ENCODE measurements at regions not wholly inside any gene's neighbourhood (a gene's known extent, or its start where the extent isn't known, plus 50 kb on each side); places are given as distances from the start of the nearest gene placed in this dataset.

GRCh38 chr22:17307566-17307965 is 61.7 kb upstream of the CECR2 start:
- Histone ChIP-seq H3K9ac (ENCODE audit: low read length) (no peak overlapping the region), H3K36me3 (ENCODE audit: control insufficient read depth in 1 of 2, insufficient read depth in 2 of 2, low read length in 2 of 2) (no peaks in the 10 kb centered on the region), H2BK120ac (ENCODE audit: insufficient read depth, low read length, poor library complexity) (no peak overlapping the region), H3K9me3 (ENCODE audit: insufficient read depth, low read depth, low read length) (no peaks in the 10 kb centered on the region), H3K23ac (ENCODE audit: low read length) (no peak overlapping the region), H2AK5ac (ENCODE audit: low read length) (no peak overlapping the region), H3K4me2 (ENCODE audit: low read length) (no peak overlapping the region), H3K79me1 (ENCODE audit: low read length) (no peaks in the 10 kb centered on the region), H3K4me1 (ENCODE audit: control insufficient read depth in 1 of 2, insufficient read depth in 2 of 2, low read length in 2 of 2) (peaks cover 0 to 4% of the 10 kb centered on the region in 2 experiments), H3K4ac (ENCODE audit: low read depth, low read length) (no peak overlapping the region), H3K14ac (ENCODE audit: low read length) (no peak overlapping the region), H3K27ac (ENCODE audit: low read depth, low read length) (no peak overlapping the region), H3K79me2 (ENCODE audit: control insufficient read depth, insufficient read depth, low read length, poor library complexity) (no peaks in the 10 kb centered on the region), H2BK5ac (ENCODE audit: low read depth, low read length, poor library complexity) (no peak overlapping the region), H4K8ac (ENCODE audit: low read depth, low read length) (peak overlapping the region; percentile 23), H4K12ac (ENCODE audit: low read depth, low read length) (no peak overlapping the region), H2BK12ac (ENCODE audit: low read length) (no peak overlapping the region), H3K27me3 (ENCODE audit: insufficient read depth, low read length) (no peaks in the 10 kb centered on the region), H2AFZ (ENCODE audit: insufficient read depth, low read length, poor library complexity) (no peak overlapping the region), H4K91ac (ENCODE audit: low read depth, low read length) (no peak overlapping the region), H3K18ac (ENCODE audit: low read length) (no peak overlapping the region), H3K4me3 (ENCODE audit: low read depth, low read length) (no peak overlapping the region)
- no CpG with 5 or more reads among the region's 9 CpGs for WGBS (ENCODE audit: extremely low coverage, insufficient coverage, insufficient read length)
- no peak for DNase-seq

- no peak overlapping the region for H3K18ac ChIP-seq (ENCODE audit: low read length)
- H3K4me1 ChIP-seq (ENCODE audit: control insufficient read depth in 1 of 2, insufficient read depth in 2 of 2, low read length in 2 of 2), result peaks cover 0 to 4% of the 10 kb centered on the region in 2 experiments
- H3K27ac ChIP-seq (ENCODE audit: low read depth, low read length), result no peak overlapping the region
- no peak overlapping the region for H4K12ac ChIP-seq (ENCODE audit: low read depth, low read length)
- DNase-seq, result no peak
- H4K8ac ChIP-seq (ENCODE audit: low read depth, low read length), result no peak overlapping the region
- no peaks in the 10 kb centered on the region for H3K79me2 ChIP-seq (ENCODE audit: control insufficient read depth, insufficient read depth, low read length, poor library complexity)
- no peak overlapping the region for H2BK120ac ChIP-seq (ENCODE audit: insufficient read depth, low read length, poor library complexity)
- H4K91ac ChIP-seq (ENCODE audit: low read depth, low read length), result no peak overlapping the region
- H3K79me1 ChIP-seq (ENCODE audit: low read length), result no peaks in the 10 kb centered on the region
- H3K27me3 ChIP-seq (ENCODE audit: insufficient read depth, low read length), result no peaks in the 10 kb centered on the region
- H3K4me2 ChIP-seq (ENCODE audit: low read length), result no peak overlapping the region
- no peak overlapping the region for H2BK5ac ChIP-seq (ENCODE audit: low read depth, low read length, poor library complexity)
- no peak overlapping the region for H2AFZ ChIP-seq (ENCODE audit: insufficient read depth, low read length, poor library complexity)
- no peak overlapping the region for H2AK5ac ChIP-seq (ENCODE audit: low read length)
- H3K23ac ChIP-seq (ENCODE audit: low read length), result no peak overlapping the region
- no peak overlapping the region for H3K4ac ChIP-seq (ENCODE audit: low read depth, low read length)
- WGBS (ENCODE audit: extremely low coverage, insufficient coverage, insufficient read length), result no CpG with 5 or more reads among the region's 5 CpGs
- no peak overlapping the region for H3K4me3 ChIP-seq (ENCODE audit: low read depth, low read length)
- no peak overlapping the region for H3K14ac ChIP-seq (ENCODE audit: low read length)
- H2BK12ac ChIP-seq (ENCODE audit: low read length), result no peak overlapping the region
- H3K36me3 ChIP-seq (ENCODE audit: control insufficient read depth in 1 of 2, insufficient read depth in 2 of 2, low read length in 2 of 2), result no peaks in the 10 kb centered on the region
- no peaks in the 10 kb centered on the region for H3K9me3 ChIP-seq (ENCODE audit: insufficient read depth, low read depth, low read length)
- no peak overlapping the region for H3K9ac ChIP-seq (ENCODE audit: low read length)
These were observed 64.2 kb upstream of the CECR2 start for GRCh38 chr22:17305076-17305475.

GRCh38 chr22:17303840-17304779 is 65.2 kb upstream of the CECR2 start:
- H4K8ac ChIP-seq (ENCODE audit: low read depth, low read length), result no peak overlapping the region
- no peak overlapping the region for H3K27ac ChIP-seq (ENCODE audit: low read depth, low read length)
- H2AFZ ChIP-seq (ENCODE audit: insufficient read depth, low read length, poor library complexity), result no peak overlapping the region
- no peak overlapping the region for H2BK5ac ChIP-seq (ENCODE audit: low read depth, low read length, poor library complexity)
- no peaks in the 10 kb centered on the region for H3K79me1 ChIP-seq (ENCODE audit: low read length)
- DNase-seq, result peak in 1 of 2 donors; percentile 0
- H3K4me2 ChIP-seq (ENCODE audit: low read length), result no peak overlapping the region
- no peak overlapping the region for H3K4ac ChIP-seq (ENCODE audit: low read depth, low read length)
- H3K4me1 ChIP-seq (ENCODE audit: control insufficient read depth in 1 of 2, insufficient read depth in 2 of 2, low read length in 2 of 2), result peaks cover 0 to 4% of the 10 kb centered on the region in 2 experiments
- H2AK5ac ChIP-seq (ENCODE audit: low read length), result no peak overlapping the region
- H3K9ac ChIP-seq (ENCODE audit: low read length), result no peak overlapping the region
- no peak overlapping the region for H2BK12ac ChIP-seq (ENCODE audit: low read length)
- no peak overlapping the region for H3K18ac ChIP-seq (ENCODE audit: low read length)
- H3K23ac ChIP-seq (ENCODE audit: low read length), result no peak overlapping the region
- no peak overlapping the region for H4K91ac ChIP-seq (ENCODE audit: low read depth, low read length)
- H2BK120ac ChIP-seq (ENCODE audit: insufficient read depth, low read length, poor library complexity), result no peak overlapping the region
- no peak overlapping the region for H3K14ac ChIP-seq (ENCODE audit: low read length)
- H3K36me3 ChIP-seq (ENCODE audit: control insufficient read depth in 1 of 2, insufficient read depth in 2 of 2, low read length in 2 of 2), result no peaks in the 10 kb centered on the region
- no CpG with 5 or more reads among the region's 21 CpGs for WGBS (ENCODE audit: extremely low coverage, insufficient coverage, insufficient read length)
- no peaks in the 10 kb centered on the region for H3K27me3 ChIP-seq (ENCODE audit: insufficient read depth, low read length)
- no peak overlapping the region for H3K4me3 ChIP-seq (ENCODE audit: low read depth, low read length)
- H3K9me3 ChIP-seq (ENCODE audit: insufficient read depth, low read depth, low read length), result no peaks in the 10 kb centered on the region
- no peak overlapping the region for H4K12ac ChIP-seq (ENCODE audit: low read depth, low read length)
- H3K79me2 ChIP-seq (ENCODE audit: control insufficient read depth, insufficient read depth, low read length, poor library complexity), result no peaks in the 10 kb centered on the region

GRCh38 chr22:17303441-17303839 is 65.8 kb upstream of the CECR2 start:
- Histone ChIP-seq H3K27ac (ENCODE audit: low read depth, low read length) (no peak overlapping the region), H3K4me3 (ENCODE audit: low read depth, low read length) (no peak overlapping the region), H3K4me1 (ENCODE audit: control insufficient read depth in 1 of 2, insufficient read depth in 2 of 2, low read length in 2 of 2) (peaks cover 0 to 4% of the 10 kb centered on the region in 2 experiments), H2BK120ac (ENCODE audit: insufficient read depth, low read length, poor library complexity) (no peak overlapping the region), H3K9me3 (ENCODE audit: insufficient read depth, low read depth, low read length) (no peaks in the 10 kb centered on the region), H3K9ac (ENCODE audit: low read length) (no peak overlapping the region), H4K91ac (ENCODE audit: low read depth, low read length) (no peak overlapping the region), H3K18ac (ENCODE audit: low read length) (no peak overlapping the region), H3K4ac (ENCODE audit: low read depth, low read length) (no peak overlapping the region), H2AFZ (ENCODE audit: insufficient read depth, low read length, poor library complexity) (no peak overlapping the region), H4K12ac (ENCODE audit: low read depth, low read length) (no peak overlapping the region), H3K79me1 (ENCODE audit: low read length) (no peaks in the 10 kb centered on the region), H2BK12ac (ENCODE audit: low read length) (no peak overlapping the region), H4K8ac (ENCODE audit: low read depth, low read length) (no peak overlapping the region), H3K23ac (ENCODE audit: low read length) (no peak overlapping the region), H2BK5ac (ENCODE audit: low read depth, low read length, poor library complexity) (no peak overlapping the region), H3K27me3 (ENCODE audit: insufficient read depth, low read length) (no peaks in the 10 kb centered on the region), H3K14ac (ENCODE audit: low read length) (no peak overlapping the region), H2AK5ac (ENCODE audit: low read length) (no peak overlapping the region), H3K79me2 (ENCODE audit: control insufficient read depth, insufficient read depth, low read length, poor library complexity) (no peaks in the 10 kb centered on the region), H3K4me2 (ENCODE audit: low read length) (no peak overlapping the region), H3K36me3 (ENCODE audit: control insufficient read depth in 1 of 2, insufficient read depth in 2 of 2, low read length in 2 of 2) (no peaks in the 10 kb centered on the region)
- WGBS (ENCODE audit: extremely low coverage, insufficient coverage, insufficient read length), result no CpG with 5 or more reads among the region's 15 CpGs
- DNase-seq, result no peak

Measured in trophoblast cell (in vitro differentiated cells and primary cell).